ENCODE measurements at regions not wholly inside any gene's neighbourhood (a gene's known extent, or its start where the extent isn't known, plus 50 kb on each side); places are given as distances from the start of the nearest gene placed in this dataset.

GRCh38 chr10:28077889-28078288 lies 79.0 kb upstream of the ODAD2 start:
- DNase-seq (ENCODE audit: low read depth, low spot score): no peak
- Histone ChIP-seq H3K9me1 (replicated peaks; ENCODE audit: control insufficient read depth, extremely low read depth, insufficient read depth, low read length) (no peaks in the 10 kb centered on the region), H2AFZ (ENCODE audit: low read depth, low read length) (peak overlapping the region; percentile 14), H3K4me2 (ENCODE audit: insufficient read depth, low read length) (no peak overlapping the region), H3K27ac (ENCODE audit: insufficient read depth, low read depth, low read length) (no peak overlapping the region), H3K36me3 (ENCODE audit: control insufficient read depth in 2 of 2, extremely low read depth in 1 of 2, insufficient read depth in 2 of 2, low read length in 2 of 2) (no peaks in the 10 kb centered on the region), H3K9me3 (replicated peaks; ENCODE audit: control insufficient read depth, insufficient read depth, low read length) (no peaks in the 10 kb centered on the region), H3K27me3 (ENCODE audit: control insufficient read depth in 2 of 2, insufficient read depth in 2 of 2, low read length in 2 of 2) (no peaks in the 10 kb centered on the region), H3K9ac (replicated peaks; ENCODE audit: extremely low read depth, insufficient read depth, low read length) (no peak overlapping the region), H3K4me3 (replicated peaks in 1 of 3; ENCODE audit: insufficient read depth in 1 of 3, low read depth in 1 of 3, low read length in 3 of 3) (no peak overlapping the region), H4K20me1 (replicated peaks; ENCODE audit: control insufficient read depth, extremely low read depth, insufficient read depth, low read length) (no peaks in the 10 kb centered on the region), H3K79me2 (ENCODE audit: control insufficient read depth, insufficient read depth, low read length) (no peaks in the 10 kb centered on the region), H3K4me1 (ENCODE audit: control insufficient read depth, extremely low read depth, insufficient read depth, low read length) (no peaks in the 10 kb centered on the region)
- FAIRE-seq: no peak
- TF ChIP-seq POLR2A (IDR thresholded peaks at IDR 0.05; ENCODE audit: low read depth, low read length) (no peak), GATA2 (IDR thresholded peaks at IDR 0.05; ENCODE audit: insufficient read depth, insufficient read length, low read depth, low read length) (no peak), MAX (IDR thresholded peaks at IDR 0.05; ENCODE audit: insufficient read depth, insufficient read length) (no peak), EZH2 (IDR thresholded peaks at IDR 0.05; ENCODE audit: borderline replicate concordance, low read depth, low read length, severe bottlenecking) (no peak), POLR2AphosphoS5 (IDR thresholded peaks at IDR 0.05; ENCODE audit: insufficient read depth, low read depth, low read length) (no peak), JUN (IDR thresholded peaks at IDR 0.05; ENCODE audit: borderline replicate concordance, insufficient read depth, insufficient read length, low read depth) (no peak), MYC (IDR thresholded peaks at IDR 0.05; ENCODE audit: low read depth, low read length) (no peak), FOS (IDR thresholded peaks at IDR 0.05; ENCODE audit: borderline replicate concordance, insufficient read depth, low read length) (no peak)
- TF ChIP-seq, protein P1, sequence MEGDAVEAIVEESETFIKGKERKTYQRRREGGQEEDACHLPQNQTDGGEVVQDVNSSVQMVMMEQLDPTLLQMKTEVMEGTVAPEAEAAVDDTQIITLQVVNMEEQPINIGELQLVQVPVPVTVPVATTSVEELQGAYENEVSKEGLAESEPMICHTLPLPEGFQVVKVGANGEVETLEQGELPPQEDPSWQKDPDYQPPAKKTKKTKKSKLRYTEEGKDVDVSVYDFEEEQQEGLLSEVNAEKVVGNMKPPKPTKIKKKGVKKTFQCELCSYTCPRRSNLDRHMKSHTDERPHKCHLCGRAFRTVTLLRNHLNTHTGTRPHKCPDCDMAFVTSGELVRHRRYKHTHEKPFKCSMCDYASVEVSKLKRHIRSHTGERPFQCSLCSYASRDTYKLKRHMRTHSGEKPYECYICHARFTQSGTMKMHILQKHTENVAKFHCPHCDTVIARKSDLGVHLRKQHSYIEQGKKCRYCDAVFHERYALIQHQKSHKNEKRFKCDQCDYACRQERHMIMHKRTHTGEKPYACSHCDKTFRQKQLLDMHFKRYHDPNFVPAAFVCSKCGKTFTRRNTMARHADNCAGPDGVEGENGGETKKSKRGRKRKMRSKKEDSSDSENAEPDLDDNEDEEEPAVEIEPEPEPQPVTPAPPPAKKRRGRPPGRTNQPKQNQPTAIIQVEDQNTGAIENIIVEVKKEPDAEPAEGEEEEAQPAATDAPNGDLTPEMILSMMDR (IDR thresholded peaks at IDR 0.05; ENCODE audit: extremely low read depth in 1 of 2, insufficient read depth in 1 of 2, low read depth in 1 of 2, low read length in 2 of 2): no peak
- BruUV-seq (replicated peaks): no TSS peak
- intact Hi-C loops (cut with micrococcal nuclease) (no loop called here), dilution Hi-C loops (cut with MboI; ENCODE audit: extremely low pct_ligation_motif_present, low sequenced_read_pairs) (no loop called here)
- ChIA-PET CTCF (interaction anchor here (0.9 to 1.6 kb wide), 3 partner anchors 11 to 58 kb away, joined by 3 to 5 read pairs (median 4); no protein-coding TSS in a partner anchor), POLR2A (no interaction called here)

All from endothelial cell of umbilical vein (primary cell).